K562 (cell line): ENCODE measurements at regions not wholly inside any gene's neighbourhood (a gene's known extent, or its start where the extent isn't known, plus 50 kb on each side); places are given as distances from the start of the nearest gene placed in this dataset.
A peak's percentile ranks its signal among the peaks of the same experiment; 100 is the strongest.

Experiments used
- ATAC-seq: fragments of 200-7000 bp; cut with Tn5 transposase; 3 replicates; pipeline ENCODE4 v1.9.1; 2020; ENCODE audit warnings: moderate library complexity
- BruUV-seq: library from RNA; stranded (reverse); fragments of 400-500 nt; replicated peaks from 2 replicates; lab custom pipeline; 2021; lab: Mats Ljungman, UMichigan
- CTCF ChIA-PET: fragments of 300-600 bp; formaldehyde crosslinking; extraction: SDS; loops from one replicate; lab custom pipeline; 2021; ENCODE audit warnings: low intra/inter-chr PET ratio; lab: Yijun Ruan, JAX
- POLR2A ChIA-PET: fragments of 300-600, 350-650 bp; sonication (Branson Sonifier 250); formaldehyde crosslinking; extraction: SDS; loops from one replicate; lab custom pipeline; 2021; ENCODE audit warnings: antibody characterized with exemption, inconsistent platforms; lab: Yijun Ruan, JAX
- DNase-seq, 4 experiments: peaks; one replicate each; pipeline versions ENCODE4 v3.0.0 to v3.0.0-alpha.2; 2011 to 2018; ENCODE audit warnings: low spot score in 3 of 4, mixed read lengths in 3 of 4; ENCODE audit errors: extremely low read depth in 1 of 4
- FAIRE-seq: peaks from 2 replicates; lab custom pipeline; 2011; peaks lifted over from hg19 to GRCh38; lab: Jason Lieb, UNC
- H2AFZ ChIP-seq: 2 replicates; pipeline ENCODE4 v1.6.0; 2011; ENCODE audit warnings: low read depth, low read length, control low read depth, inconsistent platforms
- H3K27ac ChIP-seq: fragments of 200-600 bp; 3 replicates; pipeline ENCODE4 v1.8.0; 2011; ENCODE audit warnings: low read depth, mild to moderate bottlenecking, control low read depth, inconsistent platforms, low read length, moderate library complexity, mixed read lengths; ENCODE audit errors: extremely low read depth
- H3K27me3 ChIP-seq, 2 experiments: fragments of 300-600 bp in 1 of 2; 2 replicates in 1 of 2; 3 replicates in 1 of 2; pipeline versions ENCODE4 v1.6.0 to v1.8.0; 2011; ENCODE audit warnings: inconsistent platforms in 2 of 2, low read length in 2 of 2, mild to moderate bottlenecking in 1 of 2, mixed read lengths in 1 of 2, moderate library complexity in 1 of 2; ENCODE audit not compliant: control insufficient read depth in 2 of 2, insufficient read depth in 2 of 2
- H3K36me3 ChIP-seq: fragments of 300-600 bp; 3 replicates; pipeline ENCODE4 v1.8.0; 2011; ENCODE audit warnings: mild to moderate bottlenecking, low read length, inconsistent platforms; ENCODE audit not compliant: control insufficient read depth, insufficient read depth
- H3K4me1 ChIP-seq, 2 experiments: fragments of 200-600 bp in 1 of 2; replicated peaks in 1 of 2; 2 replicates in 1 of 2; 3 replicates in 1 of 2; pipeline versions ENCODE4 v1.5.1 to v1.8.0; 2011; ENCODE audit warnings: inconsistent platforms in 2 of 2, low read length in 2 of 2, mild to moderate bottlenecking in 1 of 2, mixed read lengths in 1 of 2, moderate library complexity in 1 of 2; ENCODE audit not compliant: control insufficient read depth in 2 of 2, insufficient read depth in 2 of 2
- H3K4me2 ChIP-seq: 2 replicates; pipeline ENCODE4 v1.6.1; 2011; ENCODE audit warnings: low read length, control low read depth, inconsistent platforms, mixed read lengths; ENCODE audit not compliant: insufficient read depth
- H3K4me3 ChIP-seq: fragments of 200-600 bp; sonication (generic), shearing (Covaris generic); 2 replicates; pipeline ENCODE4 v1.5.1; 2016; ENCODE audit warnings: control low read depth, inconsistent platforms
- H3K79me2 ChIP-seq: fragments of 200-600 bp; 3 replicates; pipeline ENCODE4 v1.8.0; 2011; ENCODE audit warnings: low read length, inconsistent platforms; ENCODE audit not compliant: control insufficient read depth, insufficient read depth
- H3K9ac ChIP-seq, 2 experiments: 2 replicates each; pipeline versions ENCODE4 v1.6.0 to v1.6.1; 2011; ENCODE audit warnings: low read depth in 2 of 2, low read length in 2 of 2, control low read depth in 1 of 2, inconsistent platforms in 1 of 2, mild to moderate bottlenecking in 1 of 2, mixed read lengths in 1 of 2; ENCODE audit not compliant: insufficient read depth in 1 of 2
- H3K9me1 ChIP-seq: one replicate; pipeline ENCODE4 v1.6.0; 2011; ENCODE audit warnings: inconsistent platforms, mild to moderate bottlenecking, low read length, moderate library complexity; ENCODE audit not compliant: control insufficient read depth, insufficient read depth
- H3K9me3 ChIP-seq: replicated peaks from 2 replicates; pipeline ENCODE4 v1.5.1; 2011; ENCODE audit warnings: low read depth, low read length, inconsistent platforms; ENCODE audit not compliant: control insufficient read depth, insufficient read depth
- H4K20me1 ChIP-seq: replicated peaks from 2 replicates; pipeline ENCODE4 v1.6.1; 2011; ENCODE audit warnings: low read length, inconsistent platforms, mixed read lengths; ENCODE audit not compliant: control insufficient read depth, insufficient read depth
- ARHGAP35 ChIP-seq: fragments of 450-650 bp; IDR thresholded peaks from 2 replicates; pipeline ENCODE4 v1.6.1; 2018; ENCODE audit not compliant: partially characterized antibody
- BRF1 ChIP-seq: IDR thresholded peaks from 3 replicates; pipeline ENCODE4 v1.6.1; 2011; ENCODE audit warnings: borderline replicate concordance, mild to moderate bottlenecking; ENCODE audit not compliant: insufficient read length; ENCODE audit errors: extremely low read depth
- CREB5 ChIP-seq: fragments of 250-450 bp; sonication (Bioruptor Pico); IDR thresholded peaks from 2 replicates; pipeline ENCODE4 v1.5.0; 2020; ENCODE audit warnings: mild to moderate bottlenecking
- FOXP1 ChIP-seq: sonication (generic); formaldehyde crosslinking; IDR thresholded peaks from 2 replicates; pipeline ENCODE4 v1.8.0; 2022; ENCODE audit warnings: mild to moderate bottlenecking, missing genetic modification reagents
- GTF2A2 ChIP-seq: IDR thresholded peaks from 2 replicates; pipeline ENCODE4 v1.6.1; 2016; ENCODE audit warnings: mild to moderate bottlenecking, missing genetic modification characterization, missing compliant biosample characterization
- HCFC1 ChIP-seq: IDR thresholded peaks from 2 replicates; pipeline ENCODE4 v1.6.1; 2012; ENCODE audit warnings: low read depth, low read length, improper control_type of control experiment
- HNRNPH1 ChIP-seq: fragments of 200-400 bp; formaldehyde crosslinking; optimal IDR thresholded peaks from 2 replicates; pipeline ENCODE3; 2017; ENCODE audit warnings: low read depth, mild to moderate bottlenecking, low read length, moderate library complexity
- KDM1A ChIP-seq, 2 experiments: fragments of 450-650 bp; IDR thresholded peaks; 2 replicates each; pipeline ENCODE4 v1.6.1; 2016; ENCODE audit warnings: mild to moderate bottlenecking in 2 of 2
- KLF6 ChIP-seq: fragments of 250-450 bp; sonication (Bioruptor Pico); IDR thresholded peaks from 2 replicates; pipeline ENCODE4 v1.4.0; 2020; ENCODE audit warnings: mild to moderate bottlenecking, moderate library complexity, borderline replicate concordance
- NELFE ChIP-seq: IDR thresholded peaks from 2 replicates; pipeline ENCODE4 v1.6.1; 2011; ENCODE audit warnings: mild to moderate bottlenecking; ENCODE audit not compliant: insufficient read depth, insufficient read length
- NFIC ChIP-seq: fragments of 450-650 bp; IDR thresholded peaks from 2 replicates; pipeline ENCODE4 v1.6.1; 2017; ENCODE audit warnings: mild to moderate bottlenecking, inconsistent platforms
- RAD21 ChIP-seq, 2 experiments: fragments of 250-450 bp in 1 of 2; fragments of 450-650 bp in 1 of 2; sonication (Bioruptor Pico) in 1 of 2; formaldehyde crosslinking in 1 of 2; IDR thresholded peaks in 1 of 2; conservative IDR thresholded peaks in 1 of 2; 2 replicates each; pipeline versions ENCODE4 v1.4.0 to v1.8.0; 2020 to 2022; ENCODE audit warnings: mild to moderate bottlenecking in 2 of 2, moderate library complexity in 1 of 2
- ZNF12 ChIP-seq: sonication (generic); formaldehyde crosslinking; IDR thresholded peaks from 2 replicates; pipeline ENCODE4 v1.4.0; 2020; ENCODE audit warnings: mild to moderate bottlenecking, missing genetic modification reagents
- ZNF830 ChIP-seq: fragments of 250-450 bp; sonication (Bioruptor Pico); IDR thresholded peaks from 2 replicates; pipeline ENCODE4 v1.5.0; 2021; ENCODE audit warnings: mild to moderate bottlenecking
- WGBS: fragments of 100-300 bp; shearing (Covaris generic); methylation state at CpG from one replicate; pipeline ENCODE4 v1.1.6; 2016; ENCODE audit warnings: low coverage, mixed read lengths; ENCODE audit not compliant: insufficient coverage; ENCODE audit errors: missing lambda C conversion rate; 5-methylcytosine and 5-hydroxymethylcytosine counted together
- in situ Hi-C: fragments of 300-500 bp; cut with MboI; formaldehyde crosslinking; loops from 4 replicates; pipeline ENCODE4 v1.15.0; 2018; ENCODE audit warnings: inconsistent platforms, mixed read lengths
- intact Hi-C: fragments of 100-400 bp; cut with micrococcal nuclease; formaldehyde crosslinking; loops from 2 replicates; pipeline ENCODE4 v1.14.2; 2022

- TF ChIP-seq ZNF12 (CRISPR knock-in tag) (no peak), KLF6 (CRISPR knock-in tag) (no peak)
Observed at GRCh38 chr1:87636198-87636892, 307.7 kb downstream of the LMO4 start (continued).

GRCh38 chr1:87638636-87639035 is 310.0 kb downstream of the LMO4 start:
- DNase-seq = no peak
- no peak overlapping the region for H3K4me2 ChIP-seq
- TF ChIP-seq ZNF830 (CRISPR knock-in tag) (no peak), NFIC (peak; percentile 25; the same call in 1 of the 2 replicates)
- TF ChIP-seq, all 486 proteins: peak for 1
- H3K79me2 ChIP-seq = no peaks in the 10 kb centered on the region
- POLR2A ChIA-PET = no interaction called here
- no peak for FAIRE-seq
- ATAC-seq = no peak
- no peaks in the 10 kb centered on the region for H3K27me3 ChIP-seq
- in situ Hi-C loops = no loop called here
- H4K20me1 ChIP-seq = no peaks in the 10 kb centered on the region
- no TSS peak for BruUV-seq
- H3K9me1 ChIP-seq = no peaks in the 10 kb centered on the region
- CTCF ChIA-PET = no interaction called here
- no peak overlapping the region for H3K4me3 ChIP-seq
- no peaks in the 10 kb centered on the region for H3K36me3 ChIP-seq
- no peak overlapping the region for H3K27ac ChIP-seq
- H3K9me3 ChIP-seq = no peaks in the 10 kb centered on the region
- no peak overlapping the region for H3K9ac ChIP-seq
- H3K4me1 ChIP-seq = no peaks in the 10 kb centered on the region
- no peak overlapping the region for H2AFZ ChIP-seq
- intact Hi-C loops = no loop called here

GRCh38 chr1:87641996-87642395 is 313.3 kb downstream of the LMO4 start:
- no peaks in the 10 kb centered on the region for H3K36me3 ChIP-seq
- ChIA-PET POLR2A (no interaction called here), CTCF (no interaction called here)
- H3K4me1 ChIP-seq = no peaks in the 10 kb centered on the region
- no peaks in the 10 kb centered on the region for H3K79me2 ChIP-seq
- intact Hi-C loops = no loop called here
- no TSS peak for BruUV-seq
- H3K9ac ChIP-seq = no peak overlapping the region
- H4K20me1 ChIP-seq = no peaks in the 10 kb centered on the region
- ATAC-seq = no peak
- H3K9me3 ChIP-seq = no peaks in the 10 kb centered on the region
- in situ Hi-C loops = no loop called here
- no peak overlapping the region for H3K4me2 ChIP-seq
- FAIRE-seq = no peak
- 0 out of 2 replicates have a peak overlapping the region, but pooled peaks have one; percentile 14 for H2AFZ ChIP-seq
- H3K27me3 ChIP-seq = no peaks in the 10 kb centered on the region
- 2% methylated on average over 3 of the region's 3 CpGs for WGBS
- no peaks in the 10 kb centered on the region for H3K9me1 ChIP-seq
- H3K27ac ChIP-seq = peak overlapping the region; percentile 52; the same call in 1 of the 3 replicates
- DNase-seq = no peak
- no peak overlapping the region for H3K4me3 ChIP-seq
- TF ChIP-seq NELFE = no peak
- no peak for TF ChIP-seq GTF2A2 (tag)
- TF ChIP-seq KDM1A (IDR thresholded peaks at IDR 0.05) = no peak
- no peak for TF ChIP-seq FOXP1 (CRISPR knock-in tag)
- TF ChIP-seq RAD21 (CRISPR knock-in tag; conservative IDR thresholded peaks at IDR 0.05 in 1 of 2, IDR thresholded peaks at IDR 0.05 in 1 of 2) = no peak
- TF ChIP-seq HCFC1 = no peak
- no peak for TF ChIP-seq CREB5 (CRISPR knock-in tag)
- no peak for TF ChIP-seq BRF1
- TF ChIP-seq ARHGAP35 = no peak
- no peak for TF ChIP-seq HNRNPH1
